K562 (cell line): ENCODE measurements at regions not wholly inside any gene's neighbourhood (a gene's known extent, or its start where the extent isn't known, plus 50 kb on each side); places are given as distances from the start of the nearest gene placed in this dataset.

Experiments
- ATAC-seq: fragments of 200-7000 bp; cut with Tn5 transposase; 3 replicates; pipeline ENCODE4 v1.9.1; 2020; ENCODE audit warnings: moderate library complexity
- BruUV-seq: library from RNA; stranded (reverse); fragments of 400-500 nt; replicated peaks from 2 replicates; lab custom pipeline; 2021; lab: Mats Ljungman, UMichigan
- CTCF ChIA-PET: fragments of 300-600 bp; formaldehyde crosslinking; extraction: SDS; loops from one replicate; lab custom pipeline; 2021; ENCODE audit warnings: low intra/inter-chr PET ratio; lab: Yijun Ruan, JAX
- POLR2A ChIA-PET: fragments of 300-600, 350-650 bp; sonication (Branson Sonifier 250); formaldehyde crosslinking; extraction: SDS; loops from one replicate; lab custom pipeline; 2021; ENCODE audit warnings: antibody characterized with exemption, inconsistent platforms; lab: Yijun Ruan, JAX
- DNase-seq, 4 experiments: peaks; one replicate each; pipeline versions ENCODE4 v3.0.0 to v3.0.0-alpha.2; 2011 to 2018; ENCODE audit warnings: low spot score in 3 of 4, mixed read lengths in 3 of 4; ENCODE audit errors: extremely low read depth in 1 of 4
- FAIRE-seq: peaks from 2 replicates; lab custom pipeline; 2011; peaks lifted over from hg19 to GRCh38; lab: Jason Lieb, UNC
- H2AFZ ChIP-seq: 2 replicates; pipeline ENCODE4 v1.6.0; 2011; ENCODE audit warnings: low read depth, low read length, control low read depth, inconsistent platforms
- H3K27ac ChIP-seq: fragments of 200-600 bp; 3 replicates; pipeline ENCODE4 v1.8.0; 2011; ENCODE audit warnings: low read depth, mild to moderate bottlenecking, control low read depth, inconsistent platforms, low read length, moderate library complexity, mixed read lengths; ENCODE audit errors: extremely low read depth
- H3K27me3 ChIP-seq, 2 experiments: fragments of 300-600 bp in 1 of 2; 2 replicates in 1 of 2; 3 replicates in 1 of 2; pipeline versions ENCODE4 v1.6.0 to v1.8.0; 2011; ENCODE audit warnings: inconsistent platforms in 2 of 2, low read length in 2 of 2, mild to moderate bottlenecking in 1 of 2, mixed read lengths in 1 of 2, moderate library complexity in 1 of 2; ENCODE audit not compliant: control insufficient read depth in 2 of 2, insufficient read depth in 2 of 2
- H3K36me3 ChIP-seq: fragments of 300-600 bp; 3 replicates; pipeline ENCODE4 v1.8.0; 2011; ENCODE audit warnings: mild to moderate bottlenecking, low read length, inconsistent platforms; ENCODE audit not compliant: control insufficient read depth, insufficient read depth
- H3K4me1 ChIP-seq, 2 experiments: fragments of 200-600 bp in 1 of 2; replicated peaks in 1 of 2; 2 replicates in 1 of 2; 3 replicates in 1 of 2; pipeline versions ENCODE4 v1.5.1 to v1.8.0; 2011; ENCODE audit warnings: inconsistent platforms in 2 of 2, low read length in 2 of 2, mild to moderate bottlenecking in 1 of 2, mixed read lengths in 1 of 2, moderate library complexity in 1 of 2; ENCODE audit not compliant: control insufficient read depth in 2 of 2, insufficient read depth in 2 of 2
- H3K4me2 ChIP-seq: 2 replicates; pipeline ENCODE4 v1.6.1; 2011; ENCODE audit warnings: low read length, control low read depth, inconsistent platforms, mixed read lengths; ENCODE audit not compliant: insufficient read depth
- H3K4me3 ChIP-seq: fragments of 200-600 bp; sonication (generic), shearing (Covaris generic); 2 replicates; pipeline ENCODE4 v1.5.1; 2016; ENCODE audit warnings: control low read depth, inconsistent platforms
- H3K79me2 ChIP-seq: fragments of 200-600 bp; 3 replicates; pipeline ENCODE4 v1.8.0; 2011; ENCODE audit warnings: low read length, inconsistent platforms; ENCODE audit not compliant: control insufficient read depth, insufficient read depth
- H3K9ac ChIP-seq, 2 experiments: 2 replicates each; pipeline versions ENCODE4 v1.6.0 to v1.6.1; 2011; ENCODE audit warnings: low read depth in 2 of 2, low read length in 2 of 2, control low read depth in 1 of 2, inconsistent platforms in 1 of 2, mild to moderate bottlenecking in 1 of 2, mixed read lengths in 1 of 2; ENCODE audit not compliant: insufficient read depth in 1 of 2
- H3K9me1 ChIP-seq: one replicate; pipeline ENCODE4 v1.6.0; 2011; ENCODE audit warnings: inconsistent platforms, mild to moderate bottlenecking, low read length, moderate library complexity; ENCODE audit not compliant: control insufficient read depth, insufficient read depth
- H3K9me3 ChIP-seq: replicated peaks from 2 replicates; pipeline ENCODE4 v1.5.1; 2011; ENCODE audit warnings: low read depth, low read length, inconsistent platforms; ENCODE audit not compliant: control insufficient read depth, insufficient read depth
- H4K20me1 ChIP-seq: replicated peaks from 2 replicates; pipeline ENCODE4 v1.6.1; 2011; ENCODE audit warnings: low read length, inconsistent platforms, mixed read lengths; ENCODE audit not compliant: control insufficient read depth, insufficient read depth
- ARID2 ChIP-seq: fragments of 450-650 bp; IDR thresholded peaks from 2 replicates; pipeline ENCODE4 v1.6.1; 2017; ENCODE audit warnings: antibody characterized with exemption, mild to moderate bottlenecking
- C11orf30 ChIP-seq: fragments of 450-650 bp; IDR thresholded peaks from 2 replicates; pipeline ENCODE4 v1.6.1; 2016; ENCODE audit warnings: low read depth, mild to moderate bottlenecking
- CGGBP1 ChIP-seq: fragments of 250-450 bp; sonication (Bioruptor Pico); IDR thresholded peaks from 2 replicates; pipeline ENCODE4 v1.9.0; 2021; ENCODE audit warnings: mild to moderate bottlenecking
- DLX4 ChIP-seq: fragments of 250-450 bp; sonication (Bioruptor Pico); IDR thresholded peaks from 2 replicates; pipeline ENCODE4 v1.6.1; 2021; ENCODE audit warnings: mild to moderate bottlenecking
- E2F6 ChIP-seq, 2 experiments: IDR thresholded peaks; 2 replicates each; pipeline ENCODE4 v1.6.1; 2011; ENCODE audit warnings: borderline replicate concordance in 1 of 2, control low read depth in 1 of 2, low read depth in 1 of 2, low read length in 1 of 2, mild to moderate bottlenecking in 1 of 2, mixed read lengths in 1 of 2, moderate library complexity in 1 of 2; ENCODE audit not compliant: insufficient read depth in 1 of 2, insufficient read length in 1 of 2, poor library complexity in 1 of 2, severe bottlenecking in 1 of 2; ENCODE audit errors: extremely low read depth in 1 of 2
- FIP1L1 ChIP-seq: fragments of 200-400 bp; formaldehyde crosslinking; IDR thresholded peaks from 2 replicates; pipeline ENCODE4 v1.6.1; 2018; ENCODE audit warnings: mild to moderate bottlenecking, low read depth, low read length; ENCODE audit not compliant: poor library complexity, severe bottlenecking
- IRF9 ChIP-seq: fragments of 450-650 bp; IDR thresholded peaks from 2 replicates; pipeline ENCODE4 v1.6.1; 2016; ENCODE audit warnings: missing biosample characterization, missing genetic modification characterization
- MCM2 ChIP-seq: fragments of 450-650 bp; IDR thresholded peaks from 2 replicates; pipeline ENCODE4 v1.6.1; 2017; ENCODE audit warnings: low read depth, mild to moderate bottlenecking
- NFRKB ChIP-seq: fragments of 450-650 bp; IDR thresholded peaks from 2 replicates; pipeline ENCODE4 v1.6.1; 2016; ENCODE audit warnings: low read depth
- RHOXF2B ChIP-seq: fragments of 250-450 bp; sonication (Bioruptor Pico); conservative IDR thresholded peaks from 2 replicates; pipeline ENCODE4 v1.5.1; 2021
- SIN3A ChIP-seq, 2 experiments: fragments of 150-350 bp in 1 of 2; IDR thresholded peaks; 2 replicates each; pipeline ENCODE4 v1.6.1; 2011 to 2016; ENCODE audit warnings: borderline replicate concordance in 2 of 2, low read depth in 2 of 2, low read length in 2 of 2, mild to moderate bottlenecking in 2 of 2, moderate library complexity in 2 of 2; ENCODE audit not compliant: control insufficient read depth in 1 of 2
- SMC3 ChIP-seq: conservative IDR thresholded peaks from 2 replicates; pipeline ENCODE4 v1.6.1; 2011; ENCODE audit warnings: low read depth, low read length, improper control_type of control experiment; ENCODE audit not compliant: insufficient read depth
- THRB ChIP-seq: fragments of 450-650 bp; formaldehyde crosslinking; conservative IDR thresholded peaks from 2 replicates; pipeline ENCODE4 v1.4.0; 2022; ENCODE audit warnings: mild to moderate bottlenecking, missing genetic modification characterization
- ZBTB34 ChIP-seq: fragments of 250-450 bp; sonication (Bioruptor Pico); IDR thresholded peaks from 2 replicates; pipeline ENCODE4 v1.8.0; 2021; ENCODE audit warnings: mild to moderate bottlenecking, moderate library complexity
- ZKSCAN1 ChIP-seq: fragments of 150-350 bp; IDR thresholded peaks from 2 replicates; pipeline ENCODE4 v1.6.1; 2016; ENCODE audit warnings: low read depth, low read length
- ZNF695 ChIP-seq: fragments of 450-650 bp; formaldehyde crosslinking; IDR thresholded peaks from 2 replicates; pipeline ENCODE4 v1.4.0; 2020; ENCODE audit warnings: mild to moderate bottlenecking, moderate library complexity
- ZNF785 ChIP-seq: fragments of 250-450 bp; sonication (Bioruptor Pico); IDR thresholded peaks from 2 replicates; pipeline ENCODE4 v1.4.0; 2020; ENCODE audit warnings: mild to moderate bottlenecking
- WGBS: fragments of 100-300 bp; shearing (Covaris generic); methylation state at CpG from one replicate; pipeline ENCODE4 v1.1.6; 2016; ENCODE audit warnings: low coverage, mixed read lengths; ENCODE audit not compliant: insufficient coverage; ENCODE audit errors: missing lambda C conversion rate; 5-methylcytosine and 5-hydroxymethylcytosine counted together
- in situ Hi-C: fragments of 300-500 bp; cut with MboI; formaldehyde crosslinking; loops from 4 replicates; pipeline ENCODE4 v1.15.0; 2018; ENCODE audit warnings: inconsistent platforms, mixed read lengths
- intact Hi-C: fragments of 100-400 bp; cut with micrococcal nuclease; formaldehyde crosslinking; loops from 2 replicates; pipeline ENCODE4 v1.14.2; 2022

- no peaks in the 10 kb centered on the region for H3K9me1 ChIP-seq
- FAIRE-seq, result no peak
- ChIA-PET CTCF (no interaction called here), POLR2A (interaction anchor here (0.7 kb wide), 1 partner anchor 80 kb away, joined by 8 read pairs; no protein-coding TSS in a partner anchor)
- 0% methylated on average over 3 of the region's 3 CpGs for WGBS
- in situ Hi-C loops, result no loop called here
- intact Hi-C loops, result no loop called here
- no peaks in the 10 kb centered on the region; the same call in 1 of the 2 replicates for H4K20me1 ChIP-seq
- no peak overlapping the region for H2AFZ ChIP-seq
- H3K27me3 ChIP-seq, result no peaks in the 10 kb centered on the region; a peak in 1 of 5 replicates
- no peak for DNase-seq
- no peak for TF ChIP-seq DLX4
- TF ChIP-seq SIN3A (IDR thresholded peaks at IDR 0.05; ENCODE audit: borderline replicate concordance in 2 of 2, control insufficient read depth in 1 of 2, low read depth in 2 of 2, low read length in 2 of 2), result no peak
- TF ChIP-seq ZKSCAN1, result no peak
- TF ChIP-seq E2F6 (IDR thresholded peaks at IDR 0.05; ENCODE audit: borderline replicate concordance in 1 of 2, extremely low read depth in 1 of 2, insufficient read depth in 1 of 2, insufficient read length in 1 of 2, low read depth in 1 of 2, low read length in 1 of 2, poor library complexity in 1 of 2, severe bottlenecking in 1 of 2), result no peak
- no peak for TF ChIP-seq THRB (CRISPR knock-in tag)
- no peak for TF ChIP-seq ZNF695 (CRISPR knock-in tag)
- no peak for TF ChIP-seq RHOXF2B (CRISPR knock-in tag)
- TF ChIP-seq NFRKB, result no peak
- no peak for TF ChIP-seq IRF9
- TF ChIP-seq C11orf30, result no peak
- TF ChIP-seq MCM2, result no peak
- TF ChIP-seq CGGBP1 (CRISPR knock-in tag), result no peak
- no peak for TF ChIP-seq ZBTB34
- TF ChIP-seq FIP1L1, result no peak
- no peak for TF ChIP-seq SMC3
- TF ChIP-seq ARID2, result no peak
- TF ChIP-seq ZNF785, result no peak
- TF ChIP-seq, all 486 proteins: peak for 0
- Histone ChIP-seq H3K36me3 (no peaks in the 10 kb centered on the region), H3K27ac (no peak overlapping the region), H3K4me1 (no peaks in the 10 kb centered on the region), H3K9me3 (no peaks in the 10 kb centered on the region), H3K79me2 (no peaks in the 10 kb centered on the region), H3K4me3 (no peak overlapping the region), H3K9ac (no peak overlapping the region), H3K4me2 (no peak overlapping the region)
- ATAC-seq, result no peak
- BruUV-seq, result no TSS peak
Observed at GRCh38 chr11:112579282-112579681, 318.6 kb upstream of the PLET1 start.
